ENCODE measurements at regions not wholly inside any gene's neighbourhood (a gene's known extent, or its start where the extent isn't known, plus 50 kb on each side); places are given as distances from the start of the nearest gene placed in this dataset.

GRCh38 chr16:5510819-5511370 is 413.3 kb upstream of the EEF2KMT start (continued):
- TF ChIP-seq PATZ1 (CRISPR knock-in tag; IDR thresholded peaks at IDR 0.05; ENCODE audit: borderline replicate concordance) (no peak), POU6F1 (CRISPR knock-in tag; IDR thresholded peaks at IDR 0.05; ENCODE audit: borderline replicate concordance, low read depth) (no peak), CSDC2 (CRISPR knock-in tag; IDR thresholded peaks at IDR 0.05) (no peak), CSRNP3 (CRISPR knock-in tag; IDR thresholded peaks at IDR 0.05) (no peak), OSR1 (CRISPR knock-in tag; IDR thresholded peaks at IDR 0.05) (no peak), GLIS3 (CRISPR knock-in tag; IDR thresholded peaks at IDR 0.05) (no peak), TOX (CRISPR knock-in tag; IDR thresholded peaks at IDR 0.05; ENCODE audit: borderline replicate concordance) (no peak)

- no peak for ATAC-seq
- TF ChIP-seq CREB5 (CRISPR knock-in tag; IDR thresholded peaks at IDR 0.05; ENCODE audit: low read depth) (no peak), RARB (CRISPR knock-in tag; IDR thresholded peaks at IDR 0.05) (no peak), TOX (CRISPR knock-in tag; IDR thresholded peaks at IDR 0.05; ENCODE audit: borderline replicate concordance) (no peak), ZNF70 (CRISPR knock-in tag; IDR thresholded peaks at IDR 0.05) (no peak), ZNF565 (CRISPR knock-in tag; conservative IDR thresholded peaks at IDR 0.05; ENCODE audit: low read depth) (no peak), ZC3H10 (CRISPR knock-in tag; IDR thresholded peaks at IDR 0.05) (no peak), PPARA (CRISPR knock-in tag; IDR thresholded peaks at IDR 0.05; ENCODE audit: borderline replicate concordance) (no peak), CSRNP3 (CRISPR knock-in tag; IDR thresholded peaks at IDR 0.05) (no peak), PATZ1 (CRISPR knock-in tag; IDR thresholded peaks at IDR 0.05; ENCODE audit: borderline replicate concordance) (no peak), ZFP3 (CRISPR knock-in tag; IDR thresholded peaks at IDR 0.05) (no peak), BACH2 (CRISPR knock-in tag; IDR thresholded peaks at IDR 0.05; ENCODE audit: borderline replicate concordance) (no peak), CSDC2 (CRISPR knock-in tag; IDR thresholded peaks at IDR 0.05) (no peak), OSR1 (CRISPR knock-in tag; IDR thresholded peaks at IDR 0.05) (no peak), ESRRG (CRISPR knock-in tag; IDR thresholded peaks at IDR 0.05) (no peak), ZFP30 (CRISPR knock-in tag; IDR thresholded peaks at IDR 0.05) (no peak), TSHZ2 (CRISPR knock-in tag; IDR thresholded peaks at IDR 0.05) (no peak), ZNF8 (CRISPR knock-in tag; IDR thresholded peaks at IDR 0.05) (no peak)
These were observed 412.2 kb upstream of the EEF2KMT start for GRCh38 chr16:5509794-5510193.

Measured in SK-N-SH treated with all-trans-retinoic acid at 6 μM for 48 hours (cell line).